ENCODE measurements at regions not wholly inside any gene's neighbourhood (a gene's known extent, or its start where the extent isn't known, plus 50 kb on each side); places are given as distances from the start of the nearest gene placed in this dataset.

GRCh38 chr5:166994226-166994625 lies 1297.2 kb upstream of the WWC1 start:
- no peak for TF ChIP-seq CTCF (IDR thresholded peaks at IDR 0.05; ENCODE audit: low read depth, low read length, missing input control)
- TF ChIP-seq EGR1 (IDR thresholded peaks at IDR 0.05; ENCODE audit: low read depth in 2 of 2) = no peak

All from liver (tissue), 3 donors.